ENCODE measurements at regions not wholly inside any gene's neighbourhood (a gene's known extent, or its start where the extent isn't known, plus 50 kb on each side); places are given as distances from the start of the nearest gene placed in this dataset.

DNA sequence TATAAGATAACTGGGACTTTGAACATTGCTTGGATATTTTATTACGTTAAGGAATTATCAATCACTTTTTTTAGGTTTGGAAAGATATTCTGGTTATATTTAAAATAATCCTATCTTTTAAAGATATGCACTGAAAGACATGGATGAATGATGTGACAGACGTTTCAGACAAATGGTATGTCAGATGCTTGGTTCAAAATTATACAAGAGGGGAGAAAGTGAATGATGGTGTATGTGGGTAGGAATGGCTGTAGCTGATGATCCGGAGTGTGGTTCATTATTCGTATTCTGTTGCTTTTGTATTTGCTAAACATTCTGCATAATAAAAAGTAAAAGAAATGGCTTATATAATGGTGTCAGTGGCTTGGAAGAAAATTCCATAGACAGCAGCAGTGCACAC, 51.0 kb upstream of the SNRPB2 start:
- Mint-ChIP-seq H3K27ac (no peak overlapping the region), H3K4me3 (no peak overlapping the region), H3K4me1 (no peaks in the 10 kb centered on the region), H3K36me3 (no peaks in the 10 kb centered on the region), H3K9me3 (no peaks in the 10 kb centered on the region)
- no peak for ATAC-seq
- DNase-seq (ENCODE audit: low spot score in 2 of 2) = no peak

DNA sequence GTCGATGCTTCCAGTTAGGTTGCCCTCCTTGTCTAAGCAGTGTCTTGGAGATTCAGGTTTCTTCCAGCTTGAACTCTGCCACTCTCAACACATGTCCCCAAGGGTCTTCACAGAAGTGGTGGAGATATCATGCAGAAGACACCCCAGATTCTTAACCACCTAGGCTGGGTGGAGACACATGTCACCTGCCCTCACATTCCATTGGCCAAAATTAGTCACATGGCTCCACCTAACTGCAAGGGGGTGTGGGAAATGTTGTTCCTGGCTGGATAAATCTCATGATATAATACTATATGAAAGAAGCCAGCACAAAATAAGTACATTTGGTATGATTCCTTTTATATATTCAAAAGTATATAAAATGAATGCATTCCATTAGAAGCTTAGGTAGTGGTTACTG, 52.9 kb upstream of the SNRPB2 start:
- ATAC-seq (no peak), DNase-seq (ENCODE audit: low spot score in 2 of 2) (no peak)
- Mint-ChIP-seq H3K9me3 (no peaks in the 10 kb centered on the region), H3K27ac (no peak overlapping the region), H3K36me3 (no peaks in the 10 kb centered on the region), H3K4me3 (no peak overlapping the region), H3K4me1 (no peaks in the 10 kb centered on the region)

DNA sequence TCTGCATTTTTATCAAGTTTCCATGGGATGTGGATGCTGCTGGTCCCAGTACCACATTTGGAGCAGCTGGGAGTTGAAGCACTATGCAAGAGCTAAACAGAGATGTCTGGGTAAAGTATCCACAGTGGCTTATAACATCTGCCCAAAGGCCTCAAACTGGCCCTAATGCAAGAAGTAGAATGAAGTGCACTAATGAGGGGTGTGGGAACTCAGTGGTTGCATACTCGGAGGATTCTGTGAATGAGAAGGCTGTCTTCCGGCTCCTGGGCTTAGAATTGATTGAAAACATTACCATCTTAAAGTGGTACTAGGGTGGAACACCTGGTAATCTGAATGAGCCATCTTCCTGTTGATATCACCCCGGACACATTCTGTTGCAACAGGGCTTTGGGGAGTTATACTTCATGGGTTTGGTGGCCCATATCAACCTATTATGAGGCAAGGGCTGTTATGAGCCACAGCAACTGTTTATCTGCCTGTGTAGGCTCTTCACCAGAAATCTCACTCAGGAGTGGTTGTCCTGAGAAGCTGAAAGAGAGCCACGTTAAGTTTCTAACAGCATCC, 54.7 kb upstream of the SNRPB2 start:
- no peak overlapping the region for H3K4me3 Mint-ChIP-seq
- DNase-seq (ENCODE audit: low spot score in 2 of 2) (no peak), ATAC-seq (peak; percentile 92)
- no peaks in the 10 kb centered on the region for H3K4me1 Mint-ChIP-seq
- H3K27ac Mint-ChIP-seq = no peak overlapping the region
- no peaks in the 10 kb centered on the region for H3K36me3 Mint-ChIP-seq
- H3K9me3 Mint-ChIP-seq = no peaks in the 10 kb centered on the region

- H3K4me3 Mint-ChIP-seq = no peak overlapping the region
- DNase-seq (ENCODE audit: low spot score in 2 of 2) (no peak), ATAC-seq (no peak)
- peaks cover 6% of the 10 kb centered on the region for H3K4me1 Mint-ChIP-seq
- H3K36me3 Mint-ChIP-seq = no peaks in the 10 kb centered on the region
- H3K27ac Mint-ChIP-seq = no peak overlapping the region
- no peaks in the 10 kb centered on the region for H3K9me3 Mint-ChIP-seq
Observed at GRCh38 chr20:16674243-16674642, 55.6 kb upstream of the SNRPB2 start.

DNA sequence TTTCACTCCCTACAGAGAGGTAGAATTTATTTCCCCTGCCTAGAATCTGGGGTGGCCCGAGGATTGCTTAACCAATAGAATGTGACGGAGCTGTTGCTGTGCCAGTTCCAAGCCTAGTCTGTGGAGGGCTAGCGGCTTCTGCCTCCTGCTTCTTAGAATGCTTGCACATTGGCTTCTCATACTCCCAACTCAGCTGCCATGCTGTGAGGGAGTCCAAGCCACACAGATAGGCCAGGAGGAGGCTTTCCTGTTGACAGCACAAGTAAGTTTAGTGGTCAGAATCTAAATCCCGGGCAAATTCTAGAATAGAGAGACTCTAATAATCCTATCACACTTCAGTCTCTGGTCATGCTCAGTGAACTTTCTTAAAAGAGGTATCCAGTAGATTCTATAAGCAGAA, 57.5 kb upstream of the SNRPB2 start:
- Mint-ChIP-seq H3K4me1 (peaks cover 6% of the 10 kb centered on the region), H3K36me3 (no peaks in the 10 kb centered on the region), H3K4me3 (no peak overlapping the region), H3K9me3 (no peaks in the 10 kb centered on the region), H3K27ac (no peak overlapping the region)
- DNase-seq (ENCODE audit: low spot score in 2 of 2) (no peak), ATAC-seq (no peak)

- Mint-ChIP-seq H3K9me3 (no peaks in the 10 kb centered on the region), H3K4me3 (no peak overlapping the region), H3K27ac (no peak overlapping the region), H3K4me1 (peaks cover 6% of the 10 kb centered on the region), H3K36me3 (no peaks in the 10 kb centered on the region)
- DNase-seq (ENCODE audit: low spot score in 2 of 2) (no peak), ATAC-seq (no peak)
Observed at GRCh38 chr20:16671753-16672152, 58.1 kb upstream of the SNRPB2 start.

GRCh38 chr20:16666272-16666671, 63.6 kb upstream of the SNRPB2 start:
- Mint-ChIP-seq H3K9me3 (no peaks in the 10 kb centered on the region), H3K27ac (no peak overlapping the region), H3K4me1 (peaks cover 6% of the 10 kb centered on the region), H3K36me3 (no peaks in the 10 kb centered on the region), H3K4me3 (no peak overlapping the region)
- no peak for ATAC-seq
- no peak for DNase-seq (ENCODE audit: low spot score in 2 of 2)

DNA sequence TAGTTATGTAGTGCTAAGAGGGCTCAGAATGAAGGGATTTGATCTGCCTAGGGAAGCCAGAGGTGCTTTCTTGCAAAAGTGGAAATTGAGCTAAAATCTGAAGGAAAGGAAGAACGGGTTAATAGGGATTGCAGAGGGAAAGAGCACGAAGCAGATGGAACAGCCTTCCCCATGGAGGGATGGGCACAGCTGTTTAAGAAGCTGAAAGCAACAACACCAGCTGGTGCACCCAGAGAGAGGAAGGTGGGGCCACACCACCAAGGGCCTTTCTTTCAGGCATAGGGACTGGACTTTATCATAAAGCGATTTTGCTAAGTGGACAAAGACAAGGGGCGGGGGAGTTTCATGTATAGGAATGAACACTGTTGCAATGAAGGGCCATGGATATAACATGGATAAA, 65.8 kb upstream of the SNRPB2 start:
- Mint-ChIP-seq H3K4me3 (no peak overlapping the region), H3K27ac (no peak overlapping the region), H3K4me1 (no peaks in the 10 kb centered on the region), H3K36me3 (no peaks in the 10 kb centered on the region), H3K9me3 (no peaks in the 10 kb centered on the region)
- ATAC-seq (no peak), DNase-seq (ENCODE audit: low spot score in 2 of 2) (no peak)

GRCh38 chr20:16662467-16662866, 67.4 kb upstream of the SNRPB2 start:
- ATAC-seq (no peak), DNase-seq (ENCODE audit: low spot score in 2 of 2) (no peak)
- no peaks in the 10 kb centered on the region for H3K36me3 Mint-ChIP-seq
- no peak overlapping the region for H3K4me3 Mint-ChIP-seq
- no peaks in the 10 kb centered on the region for H3K4me1 Mint-ChIP-seq
- no peak overlapping the region for H3K27ac Mint-ChIP-seq
- H3K9me3 Mint-ChIP-seq = no peaks in the 10 kb centered on the region

DNA sequence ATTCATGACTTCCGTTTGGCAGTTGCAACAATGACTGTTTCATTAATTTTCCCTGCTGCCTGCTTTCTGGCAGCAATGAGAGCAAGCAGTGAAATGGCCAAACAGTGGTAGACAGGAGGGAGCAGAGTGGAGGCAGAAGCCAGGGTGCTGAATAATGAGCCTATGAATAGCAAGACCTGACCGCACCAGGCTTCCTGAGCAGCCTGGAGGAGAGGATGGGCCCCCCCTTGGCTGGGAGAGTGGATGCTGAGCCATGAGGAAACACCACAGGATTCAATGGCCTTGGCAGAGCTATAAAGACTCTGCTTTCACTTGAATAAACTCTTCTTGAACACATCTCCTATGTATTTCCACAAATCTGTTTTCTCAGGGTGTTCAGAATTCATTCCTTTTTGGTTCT, 68.1 kb upstream of the SNRPB2 start:
- H3K27ac Mint-ChIP-seq = no peak overlapping the region
- H3K4me3 Mint-ChIP-seq = no peak overlapping the region
- no peak for ATAC-seq
- DNase-seq (ENCODE audit: low spot score in 2 of 2) = no peak
- H3K36me3 Mint-ChIP-seq = no peaks in the 10 kb centered on the region
- no peaks in the 10 kb centered on the region for H3K9me3 Mint-ChIP-seq
- H3K4me1 Mint-ChIP-seq = no peaks in the 10 kb centered on the region

DNA sequence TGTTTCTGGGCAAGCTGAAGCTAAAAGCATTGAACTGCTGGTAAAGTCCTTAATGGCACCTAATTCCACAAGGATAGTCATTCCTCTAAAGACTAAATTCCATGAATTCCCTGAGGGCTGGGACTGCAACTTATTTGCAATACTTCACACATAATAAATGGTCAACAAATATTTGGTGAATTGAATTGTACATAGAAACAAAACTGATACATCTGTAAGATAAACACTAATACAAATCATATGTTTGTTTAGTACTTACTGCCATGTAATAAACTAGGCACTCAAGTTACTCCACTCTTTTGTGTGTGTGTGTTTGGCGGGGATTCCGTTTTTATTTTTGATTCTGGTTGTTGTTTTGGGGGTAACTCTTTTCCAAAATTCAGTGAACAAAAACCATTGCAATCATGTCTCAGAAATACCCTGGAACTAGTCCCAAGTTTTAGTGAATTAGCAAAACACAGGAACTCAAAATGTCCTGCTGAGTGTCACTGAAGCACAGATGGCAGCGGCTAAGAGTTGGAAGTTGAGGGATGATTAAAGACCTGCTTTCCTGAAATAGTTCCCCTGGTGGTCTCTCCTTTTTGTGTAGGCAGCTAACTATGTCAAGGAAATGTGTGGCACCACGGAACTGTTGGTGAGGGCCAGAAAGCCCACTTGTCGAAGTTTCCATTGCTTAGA, 74.8 kb upstream of the SNRPB2 start:
- no peaks in the 10 kb centered on the region for H3K9me3 Mint-ChIP-seq
- DNase-seq (ENCODE audit: low spot score in 2 of 2) (no peak), ATAC-seq (no peak)
- H3K27ac Mint-ChIP-seq = no peak overlapping the region
- no peaks in the 10 kb centered on the region for H3K36me3 Mint-ChIP-seq
- no peak overlapping the region for H3K4me3 Mint-ChIP-seq
- no peaks in the 10 kb centered on the region for H3K4me1 Mint-ChIP-seq

GRCh38 chr20:16653266-16653665, 76.6 kb upstream of the SNRPB2 start:
- no peak overlapping the region for H3K4me3 Mint-ChIP-seq
- no peaks in the 10 kb centered on the region for H3K4me1 Mint-ChIP-seq
- no peak overlapping the region for H3K27ac Mint-ChIP-seq
- DNase-seq (ENCODE audit: low spot score in 2 of 2) (no peak), ATAC-seq (no peak)
- H3K36me3 Mint-ChIP-seq = no peaks in the 10 kb centered on the region
- no peaks in the 10 kb centered on the region for H3K9me3 Mint-ChIP-seq

DNA sequence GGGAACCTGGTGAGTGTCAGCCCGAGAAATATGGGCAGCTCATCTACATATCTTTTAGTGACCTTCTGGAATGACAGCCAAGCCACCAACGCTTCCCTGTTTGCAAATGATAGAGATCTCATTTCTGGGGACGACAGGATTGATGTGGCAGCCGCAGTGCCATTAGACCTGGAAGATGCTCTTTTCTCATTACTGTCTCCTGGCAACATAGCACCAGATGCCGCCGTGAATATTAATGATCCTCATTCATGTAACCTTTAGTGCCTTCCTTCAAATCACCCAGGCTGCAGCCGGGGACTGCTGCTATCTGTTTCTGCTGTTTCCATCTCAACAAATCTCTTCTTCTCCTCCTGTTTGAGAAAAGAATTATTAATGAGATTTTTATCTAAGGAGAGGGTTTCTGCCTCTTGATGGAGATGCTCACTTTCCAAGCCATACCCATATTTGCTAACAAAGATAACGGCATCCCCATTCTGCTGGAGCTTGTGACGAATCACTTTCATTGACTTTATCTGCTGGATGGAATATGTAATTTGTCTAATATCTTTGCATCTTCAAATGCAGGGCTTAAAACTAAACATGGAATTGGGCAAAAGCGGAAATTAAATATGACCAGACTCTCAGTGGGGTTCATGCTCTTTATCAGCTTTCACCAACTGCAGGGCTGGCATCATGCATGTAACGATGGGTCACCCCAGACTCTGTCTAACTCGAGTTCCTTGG, 74.8 kb upstream of the KIF16B start:
- H3K4me1 Mint-ChIP-seq = no peaks in the 10 kb centered on the region
- no peak for DNase-seq (ENCODE audit: low spot score in 2 of 2)
- H3K9me3 Mint-ChIP-seq = no peaks in the 10 kb centered on the region
- no peak overlapping the region for H3K4me3 Mint-ChIP-seq
- no peaks in the 10 kb centered on the region for H3K36me3 Mint-ChIP-seq
- ATAC-seq = no peak
- H3K27ac Mint-ChIP-seq = no peak overlapping the region

DNA sequence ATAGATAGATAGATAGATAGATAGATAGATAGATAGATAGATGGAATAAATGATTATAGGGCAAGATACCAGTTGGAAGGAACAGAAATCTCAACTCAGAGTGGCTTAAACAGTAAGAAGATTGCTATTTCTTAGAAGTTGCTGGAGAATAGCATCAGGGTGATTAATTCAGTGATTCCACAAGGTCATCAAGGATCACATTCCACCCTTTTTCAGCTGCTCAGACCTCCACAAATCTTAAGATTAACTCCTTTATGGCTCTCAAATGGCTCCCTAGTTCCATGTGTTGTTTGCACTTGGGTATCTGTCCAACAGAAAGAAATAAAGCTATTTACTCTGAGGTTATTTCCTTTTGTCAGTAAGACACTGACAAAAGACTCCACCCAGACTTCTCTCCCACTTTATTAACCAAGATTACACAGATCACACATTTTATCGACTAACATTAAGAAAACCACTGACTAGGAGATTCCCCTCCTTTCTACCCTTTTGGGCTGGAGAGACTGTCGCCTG, 68.3 kb upstream of the KIF16B start:
- Mint-ChIP-seq H3K27ac (no peak overlapping the region), H3K4me3 (no peak overlapping the region), H3K9me3 (no peaks in the 10 kb centered on the region), H3K36me3 (no peaks in the 10 kb centered on the region), H3K4me1 (no peaks in the 10 kb centered on the region)
- no peak for DNase-seq (ENCODE audit: low spot score in 2 of 2)
- no peak for ATAC-seq

- Mint-ChIP-seq H3K4me1 (no peaks in the 10 kb centered on the region), H3K9me3 (no peaks in the 10 kb centered on the region), H3K27ac (no peak overlapping the region), H3K36me3 (no peaks in the 10 kb centered on the region), H3K4me3 (no peak overlapping the region)
- ATAC-seq (no peak), DNase-seq (ENCODE audit: low spot score in 2 of 2) (no peak)
Observed at GRCh38 chr20:16639027-16639941, 66.0 kb upstream of the KIF16B start.

All from stimulated activated effector memory CD8-positive, alpha-beta T cell treated with anti-CD3 and anti-CD28 coated beads, Interleukin-12 subunit alpha, Interleukin-12 subunit beta, amount 100 ng/mL, for 72 hours (primary cell).